HepG2 (cell line): ENCODE measurements at regions not wholly inside any gene's neighbourhood (a gene's known extent, or its start where the extent isn't known, plus 50 kb on each side); places are given as distances from the start of the nearest gene placed in this dataset.
A peak's percentile ranks its signal among the peaks of the same experiment; 100 is the strongest.

Experiments used
- CHCHD3 ChIP-seq: sonication (generic); formaldehyde crosslinking; IDR thresholded peaks from 2 replicates; pipeline ENCODE4 v1.8.0; 2022; ENCODE audit warnings: mild to moderate bottlenecking, missing genetic modification reagents, moderate library complexity
- FOSL2 ChIP-seq: sonication (generic); formaldehyde crosslinking; IDR thresholded peaks from 2 replicates; pipeline ENCODE4 v1.4.0; 2020; ENCODE audit warnings: missing genetic modification reagents
- HNRNPUL1 ChIP-seq: fragments of 200-400 bp; formaldehyde crosslinking; IDR thresholded peaks from 2 replicates; pipeline ENCODE4 v1.6.1; 2017; ENCODE audit warnings: low read depth, mild to moderate bottlenecking, low read length, moderate library complexity
- IKZF1 ChIP-seq: fragments of 450-650 bp; IDR thresholded peaks from 2 replicates; pipeline ENCODE4 v1.7.1; 2016
- JARID2 ChIP-seq: sonication (generic); formaldehyde crosslinking; IDR thresholded peaks from 2 replicates; pipeline ENCODE4 v1.8.1; 2023; ENCODE audit warnings: missing genetic modification reagents, inconsistent platforms; ENCODE audit not compliant: insufficient replicate concordance
- MAFK ChIP-seq, 2 experiments: IDR thresholded peaks in 1 of 2; conservative IDR thresholded peaks in 1 of 2; 2 replicates each; pipeline ENCODE4 v1.6.1; 2011; ENCODE audit warnings: improper control_type of control experiment in 2 of 2, low read length in 2 of 2
- MAX ChIP-seq: IDR thresholded peaks from 2 replicates; pipeline ENCODE4 v1.6.1; 2012; ENCODE audit warnings: inconsistent platforms
- MLLT10 ChIP-seq: sonication (generic); formaldehyde crosslinking; IDR thresholded peaks from 2 replicates; pipeline ENCODE4 v1.4.0; 2020; ENCODE audit warnings: missing genetic modification reagents
- NCOR1 ChIP-seq: fragments of 200-600 bp; sonication (generic); IDR thresholded peaks from 2 replicates; pipeline ENCODE4 v1.7.0; 2017; ENCODE audit warnings: antibody characterized with exemption, low read length, borderline replicate concordance
- NFIB ChIP-seq: sonication (generic); formaldehyde crosslinking; IDR thresholded peaks from 2 replicates; pipeline ENCODE4 v1.9.0; 2021; ENCODE audit warnings: missing genetic modification reagents, mild to moderate bottlenecking, borderline replicate concordance
- PLSCR1 ChIP-seq: sonication (generic); formaldehyde crosslinking; IDR thresholded peaks from 2 replicates; pipeline ENCODE4 v1.5.0; 2020; ENCODE audit warnings: missing genetic modification reagents, mild to moderate bottlenecking, borderline replicate concordance
- ZBTB26 ChIP-seq: IDR thresholded peaks from 2 replicates; pipeline ENCODE4 v1.6.1; 2016; ENCODE audit warnings: missing compliant biosample characterization, missing genetic modification reagents, borderline replicate concordance
- ZNF101 ChIP-seq: sonication (generic); formaldehyde crosslinking; IDR thresholded peaks from 2 replicates; pipeline ENCODE4 v1.4.0; 2020; ENCODE audit warnings: mild to moderate bottlenecking, low read depth, missing genetic modification reagents, borderline replicate concordance
- ZNF142 ChIP-seq: sonication (generic); formaldehyde crosslinking; IDR thresholded peaks from 2 replicates; pipeline ENCODE4 v1.4.0; 2020; ENCODE audit warnings: missing genetic modification reagents
- ZNF367 ChIP-seq: sonication (generic); formaldehyde crosslinking; IDR thresholded peaks from 2 replicates; pipeline ENCODE4 v1.4.0; 2020; ENCODE audit warnings: missing genetic modification reagents, borderline replicate concordance
- ZNF720 ChIP-seq: sonication (generic); formaldehyde crosslinking; IDR thresholded peaks from 2 replicates; pipeline ENCODE4 v1.4.0; 2020; ENCODE audit warnings: missing genetic modification reagents
- ZSCAN29 ChIP-seq: sonication (generic); formaldehyde crosslinking; conservative IDR thresholded peaks from 2 replicates; pipeline ENCODE4 v1.4.0; 2020; ENCODE audit warnings: mild to moderate bottlenecking, missing genetic modification reagents
- ZXDC ChIP-seq: sonication (generic); formaldehyde crosslinking; IDR thresholded peaks from 2 replicates; pipeline ENCODE4 v1.5.0; 2020; ENCODE audit warnings: mild to moderate bottlenecking, missing genetic modification reagents

DNA sequence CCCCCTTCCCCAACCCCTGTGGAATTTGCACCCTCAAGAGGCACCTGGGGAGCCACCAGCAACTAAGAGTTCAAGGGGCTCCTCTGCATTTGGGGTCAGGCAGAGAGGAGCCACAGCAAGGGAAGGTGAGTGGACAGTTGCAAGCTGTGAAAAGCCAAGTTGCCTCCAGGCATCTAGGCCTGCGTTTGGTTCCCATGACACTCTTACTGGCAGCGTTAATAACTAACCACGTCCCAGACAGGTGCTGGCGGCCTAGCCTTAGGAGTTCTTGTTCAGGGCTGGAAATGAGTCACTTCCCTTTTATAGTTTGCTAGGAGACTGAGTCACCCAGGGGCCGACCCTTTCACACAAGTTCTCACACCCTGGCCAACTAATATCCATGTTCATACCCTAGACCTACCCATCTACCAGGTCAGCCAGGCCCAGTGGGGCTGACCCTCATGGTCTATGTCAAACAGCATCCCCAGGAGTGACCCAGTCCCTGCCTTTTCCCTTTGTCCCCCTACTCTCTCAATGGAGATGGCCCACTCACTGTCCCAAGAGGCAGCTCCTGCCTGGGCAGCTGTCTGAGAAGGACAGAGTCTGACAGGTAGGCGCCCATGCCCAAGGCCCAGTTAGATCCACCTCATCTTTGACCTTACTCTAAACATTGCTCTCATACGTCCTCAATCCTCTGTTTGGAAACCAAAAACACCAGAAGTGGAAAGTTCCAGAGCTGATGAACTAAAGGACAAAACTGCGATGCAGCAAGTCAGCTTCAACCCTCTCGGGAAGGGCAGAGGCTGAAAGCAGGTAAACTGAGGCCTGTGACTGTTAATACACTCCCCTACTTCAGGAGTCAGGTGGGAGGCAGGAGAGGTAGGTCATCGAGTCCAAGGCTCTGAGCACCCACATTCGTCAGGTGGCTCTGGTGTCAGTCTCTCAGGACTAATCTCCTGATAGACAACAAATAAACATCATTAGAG lies 300.6 kb downstream of the SOX9 start (continued):
- TF ChIP-seq ZNF142 (CRISPR knock-in tag) = no peak
- peak; percentile 92 for TF ChIP-seq ZXDC
- TF ChIP-seq NCOR1 = peak; percentile 58; the same call in 1 of the 2 replicates
- peak; percentile 95 for TF ChIP-seq MAX
- no peak for TF ChIP-seq IKZF1
- TF ChIP-seq ZSCAN29 (CRISPR knock-in tag) = peak; percentile 86; the same call in 1 of the 2 replicates
- TF ChIP-seq ZNF367 (CRISPR knock-in tag) = no peak
- TF ChIP-seq FOSL2 (CRISPR knock-in tag) = peak; percentile 100
- TF ChIP-seq CHCHD3 (CRISPR knock-in tag) = no peak
- TF ChIP-seq PLSCR1 (CRISPR knock-in tag) = no peak
- peak; percentile 34; the same call in 1 of the 2 replicates for TF ChIP-seq ZBTB26 (CRISPR knock-in tag)
- TF ChIP-seq JARID2 (CRISPR knock-in tag) = no peak
- 0 out of 4 replicates have a peak, but pooled peaks of 1 of the 2 experiments have one; percentile 1 for TF ChIP-seq MAFK (conservative IDR thresholded peaks at IDR 0.05 in 1 of 2, IDR thresholded peaks at IDR 0.05 in 1 of 2; ENCODE audit: low read length in 2 of 2)
- no peak for TF ChIP-seq ZNF720
- no peak for TF ChIP-seq MLLT10
- no peak for TF ChIP-seq NFIB (CRISPR knock-in tag)
- no peak for TF ChIP-seq ZNF101 (CRISPR knock-in tag)
- no peak for TF ChIP-seq HNRNPUL1
